ENCODE measurements at regions not wholly inside any gene's neighbourhood (a gene's known extent, or its start where the extent isn't known, plus 50 kb on each side); places are given as distances from the start of the nearest gene placed in this dataset.

DNA sequence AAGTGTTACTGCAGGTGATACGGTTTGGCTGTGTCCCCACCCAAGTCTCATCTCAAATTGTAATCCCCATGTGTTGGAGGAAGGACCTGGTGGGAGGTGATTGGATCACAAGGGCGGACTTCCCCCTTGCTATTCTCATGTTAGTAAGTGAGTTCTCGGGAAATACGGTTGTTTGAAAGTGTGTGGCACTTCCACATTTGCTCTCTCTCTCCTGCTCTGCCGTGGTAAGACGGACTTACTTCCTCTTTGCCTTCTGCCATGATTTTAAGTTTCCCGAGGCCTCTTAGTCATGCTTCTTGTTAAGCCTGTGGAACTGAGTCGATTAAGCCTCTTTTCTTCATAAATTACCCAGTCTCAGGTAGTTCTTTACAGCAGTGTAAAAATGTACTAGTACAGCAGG, 65.2 kb upstream of the SLC7A11 start:
- no peak for DNase-seq

DNA sequence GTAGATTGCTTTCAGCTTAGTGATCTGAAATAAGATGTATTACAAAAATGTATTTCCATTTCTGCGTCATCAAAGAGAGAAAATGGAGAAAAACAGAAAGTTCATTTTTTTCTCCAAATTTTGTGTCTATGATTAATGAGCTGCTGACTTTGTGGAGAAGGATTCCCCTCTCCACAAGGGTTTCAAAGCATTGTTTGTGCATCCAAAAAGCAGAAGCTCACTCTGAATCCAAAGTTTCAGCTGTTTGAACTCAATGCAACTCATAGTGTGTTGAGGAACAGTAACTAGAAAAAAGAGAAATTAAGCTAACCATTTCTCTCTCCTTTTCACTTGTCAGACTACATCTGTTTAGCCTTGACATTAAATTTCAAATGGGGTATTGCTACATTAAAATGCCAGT, 62.9 kb upstream of the SLC7A11 start:
- DNase-seq, result peak; percentile 8

- DNase-seq, result peak; percentile 31
These were observed 59.4 kb upstream of the SLC7A11 start for GRCh38 chr4:138301536-138301935.

DNA sequence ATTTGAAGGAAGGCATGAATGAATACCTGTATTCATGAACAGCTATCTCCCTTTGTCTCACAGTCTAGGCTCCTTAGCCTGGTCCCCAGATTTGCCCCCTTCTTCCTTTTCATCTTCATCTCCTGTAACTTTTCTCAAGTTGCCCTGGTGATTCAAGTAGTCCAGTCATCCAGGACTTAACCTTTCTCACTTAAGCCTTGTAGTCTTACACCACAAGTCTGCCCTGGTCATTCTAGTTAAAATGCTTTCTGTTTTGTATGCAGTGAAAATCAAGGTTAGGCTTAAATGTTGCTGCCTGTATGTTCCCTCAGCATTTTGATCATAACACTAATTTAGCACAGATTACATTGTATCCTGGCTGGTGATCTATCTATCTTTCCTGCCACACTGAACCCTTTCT, 58.5 kb upstream of the SLC7A11 start:
- DNase-seq, result no peak

DNA sequence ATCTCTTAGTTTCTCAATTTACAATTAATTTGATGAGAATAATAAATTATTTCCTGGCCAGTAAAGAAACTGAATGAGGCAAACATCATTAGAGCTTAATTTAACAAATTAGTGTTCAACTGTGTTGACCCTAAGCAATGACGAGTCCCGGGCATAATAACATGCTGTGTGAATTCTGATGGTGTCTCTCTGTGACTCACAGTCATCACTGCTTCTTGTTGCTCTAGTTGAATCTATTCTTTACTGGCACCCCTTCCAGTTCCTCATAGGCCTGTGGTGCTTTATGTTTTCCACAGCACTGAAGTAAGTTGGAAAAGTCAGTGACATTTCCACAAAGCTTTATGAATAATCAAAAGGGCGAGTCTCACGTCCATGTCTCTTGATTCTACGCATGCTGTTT, 57.7 kb upstream of the SLC7A11 start:
- DNase-seq, result no peak

GRCh38 chr4:138298866-138299265, 56.7 kb upstream of the SLC7A11 start:
- no peak for DNase-seq

DNA sequence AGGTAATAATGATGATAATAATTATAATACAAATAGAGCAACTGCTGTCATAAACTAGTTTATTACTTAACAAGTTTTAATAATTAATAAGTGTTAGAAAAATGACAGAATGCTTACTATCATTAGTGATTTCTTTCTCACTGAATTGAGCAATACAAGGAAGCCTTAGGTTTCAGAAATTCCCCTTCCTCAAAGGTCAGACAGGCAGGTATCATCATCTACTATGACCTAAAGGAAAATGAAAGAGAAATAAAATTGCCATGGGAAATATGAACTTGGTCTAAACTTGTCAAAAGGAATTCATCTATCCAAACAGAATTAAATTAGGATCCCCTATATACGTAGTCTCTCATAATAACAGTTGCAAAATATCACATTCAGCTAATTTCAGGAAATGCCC, 56.3 kb upstream of the SLC7A11 start:
- no peak for DNase-seq

DNA sequence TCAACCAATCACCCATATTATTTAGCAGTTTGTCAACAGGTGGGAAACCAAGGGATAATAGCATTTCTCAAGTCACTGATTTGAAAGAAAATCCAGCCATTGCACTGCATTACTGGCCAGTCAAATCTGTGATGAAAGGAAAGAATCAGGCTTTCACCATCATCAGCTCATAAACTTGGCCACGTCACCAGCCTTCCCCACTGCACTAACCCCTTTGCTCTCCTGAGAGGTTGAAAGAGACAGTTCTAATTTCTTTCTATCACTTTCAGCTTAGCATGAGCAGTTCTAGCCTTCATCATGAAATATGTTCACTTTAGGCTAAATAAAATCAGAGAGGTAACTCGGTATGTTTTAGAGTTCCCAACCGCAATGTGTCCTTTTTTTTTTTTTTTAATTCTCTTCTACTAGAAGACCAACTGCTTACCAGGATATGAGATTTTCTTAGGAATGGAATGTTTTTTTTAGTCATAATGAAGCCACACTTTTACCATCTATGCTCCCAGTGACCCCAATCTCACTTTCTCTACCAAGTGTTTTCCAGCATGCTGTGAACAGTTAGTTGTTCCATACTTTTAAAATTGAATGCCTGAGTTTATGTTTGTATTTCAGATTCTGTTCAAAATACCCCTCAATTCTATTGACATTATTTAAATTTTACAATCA, 55.7 kb upstream of the SLC7A11 start:
- peak; percentile 17 for DNase-seq

- DNase-seq, result no peak
These were observed 50.2 kb upstream of the SLC7A11 start for GRCh38 chr4:138292321-138292720.
